H1 (cell line): ENCODE measurements at regions not wholly inside any gene's neighbourhood (a gene's known extent, or its start where the extent isn't known, plus 50 kb on each side); places are given as distances from the start of the nearest gene placed in this dataset.
"Not testable (repeated sequence)": the region's sequence is repeated elsewhere in the genome, so short reads cannot be mapped to it uniquely, and the experiment has no call there.

Experiments
- CHD1 ChIP-seq: IDR thresholded peaks from 2 replicates; pipeline ENCODE4 v1.6.1; 2012; ENCODE audit warnings: low read depth, low read length, improper control_type of control experiment
- CTCF ChIP-seq, 3 experiments: IDR thresholded peaks; 1 replicate in 2 of 3; 2 replicates in 1 of 3; pipeline versions ENCODE4 v1.5.1 to v1.6.1; 2011; ENCODE audit warnings: low read length in 3 of 3, mild to moderate bottlenecking in 3 of 3, inconsistent platforms in 2 of 3, low read depth in 1 of 3, moderate library complexity in 1 of 3; ENCODE audit not compliant: insufficient read depth in 1 of 3; ENCODE audit errors: control extremely low read depth in 1 of 3
- EP300 ChIP-seq, 2 experiments: IDR thresholded peaks; 1 replicate in 1 of 2; 2 replicates in 1 of 2; pipeline ENCODE4 v1.6.1; 2011 to 2012; ENCODE audit warnings: low read depth in 2 of 2, low read length in 2 of 2, mild to moderate bottlenecking in 2 of 2, borderline replicate concordance in 1 of 2, inconsistent platforms in 1 of 2, moderate library complexity in 1 of 2
- EZH2 ChIP-seq: fragments of 200-600 bp; sonication (generic); IDR thresholded peaks from 2 replicates; pipeline ENCODE4 v1.7.1; 2012; ENCODE audit warnings: low read depth, mild to moderate bottlenecking, moderate library complexity, low read length, inconsistent platforms; ENCODE audit not compliant: severe bottlenecking
- HDAC2 ChIP-seq, 2 experiments: fragments of 300-600 bp in 1 of 2; sonication (generic) in 1 of 2; IDR thresholded peaks; 2 replicates each; pipeline ENCODE4 v1.6.1; 2011 to 2012; ENCODE audit warnings: low read depth in 2 of 2, low read length in 2 of 2, mild to moderate bottlenecking in 2 of 2, moderate library complexity in 2 of 2, borderline replicate concordance in 1 of 2, inconsistent platforms in 1 of 2
- MAFK ChIP-seq: IDR thresholded peaks from 2 replicates; pipeline ENCODE4 v1.6.1; 2012; ENCODE audit warnings: low read depth, mild to moderate bottlenecking, improper control_type of control experiment, low read length
- NRF1 ChIP-seq: IDR thresholded peaks from 2 replicates; pipeline ENCODE4 v1.6.1; 2011; ENCODE audit warnings: mild to moderate bottlenecking, low read depth, low read length, improper control_type of control experiment
- POLR2AphosphoS5 ChIP-seq: IDR thresholded peaks from 2 replicates; pipeline ENCODE4 v1.6.1; 2011; ENCODE audit warnings: low read depth, low read length
- POU5F1 ChIP-seq: IDR thresholded peaks from 2 replicates; pipeline ENCODE4 v1.6.1; 2011; ENCODE audit warnings: low read depth, mild to moderate bottlenecking, low read length, moderate library complexity
- RAD21 ChIP-seq, 2 experiments: IDR thresholded peaks in 1 of 2; conservative IDR thresholded peaks in 1 of 2; 2 replicates each; pipeline ENCODE4 v1.6.1; 2011; ENCODE audit warnings: low read depth in 2 of 2, low read length in 2 of 2, improper control_type of control experiment in 1 of 2, inconsistent platforms in 1 of 2, mild to moderate bottlenecking in 1 of 2, moderate library complexity in 1 of 2
- RFX5 ChIP-seq: IDR thresholded peaks from 2 replicates; pipeline ENCODE4 v1.6.1; 2011; ENCODE audit warnings: low read depth, low read length, improper control_type of control experiment, borderline replicate concordance
- RXRA ChIP-seq: IDR thresholded peaks from 2 replicates; pipeline ENCODE4 v1.6.1; 2011; ENCODE audit warnings: low read depth, mild to moderate bottlenecking, low read length, moderate library complexity; ENCODE audit not compliant: insufficient read depth
- YY1 ChIP-seq: IDR thresholded peaks from 2 replicates; pipeline ENCODE4 v1.6.1; 2011; ENCODE audit warnings: low read depth, mild to moderate bottlenecking, low read length

- not testable (repeated sequence) for TF ChIP-seq EP300 (IDR thresholded peaks at IDR 0.05; ENCODE audit: borderline replicate concordance in 1 of 2, low read depth in 2 of 2, low read length in 2 of 2); HDAC2 (IDR thresholded peaks at IDR 0.05; ENCODE audit: borderline replicate concordance in 1 of 2, low read depth in 2 of 2, low read length in 2 of 2); CTCF (IDR thresholded peaks at IDR 0.05; ENCODE audit: control extremely low read depth in 1 of 3, insufficient read depth in 1 of 3, low read depth in 1 of 3, low read length in 3 of 3); EZH2; YY1; RAD21 (IDR thresholded peaks at IDR 0.05 in 1 of 2, conservative IDR thresholded peaks at IDR 0.05 in 1 of 2; ENCODE audit: low read depth in 2 of 2, low read length in 2 of 2); RXRA; POU5F1; CHD1; NRF1; POLR2AphosphoS5; MAFK; RFX5
Observed at GRCh38 chr2:87301871-87302270, 280.2 kb upstream of the PLGLB1 start.
